ACHN (cell line): ENCODE measurements at regions not wholly inside any gene's neighbourhood (a gene's known extent, or its start where the extent isn't known, plus 50 kb on each side); places are given as distances from the start of the nearest gene placed in this dataset.

Experiments
- DNase-seq: peaks from one replicate; pipeline ENCODE4 v3.0.0-alpha.2; 2015
- in situ Hi-C: cut with HindIII; loops from 2 replicates; pipeline ENCODE4 v1.10.0; 2017; ENCODE audit warnings: low sequenced_read_pairs, low pct_ligation_motif_present, low pct_unique_long_range_greater_than_20kb

DNA sequence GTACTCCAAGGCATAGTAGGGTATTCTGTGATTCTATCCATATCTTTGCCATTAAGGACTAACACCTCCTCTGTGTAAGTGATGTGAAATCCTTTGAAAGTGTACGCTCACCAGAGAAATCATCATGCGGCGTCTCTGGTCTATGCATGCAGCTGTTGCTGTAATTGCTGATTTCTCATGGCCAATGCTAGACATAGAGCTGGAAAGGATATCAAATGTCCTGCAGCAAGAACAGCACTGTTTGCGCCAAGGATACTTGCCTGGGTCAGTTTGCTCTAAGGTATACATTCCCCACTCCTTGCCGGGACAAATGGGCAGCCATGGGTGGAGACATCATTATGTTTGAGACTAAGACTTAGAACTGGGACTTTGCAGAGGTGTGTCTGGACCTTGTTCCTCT, 896.4 kb downstream of the BCL11B start:
- DNase-seq = no peak
- in situ Hi-C loops = no loop called here

DNA sequence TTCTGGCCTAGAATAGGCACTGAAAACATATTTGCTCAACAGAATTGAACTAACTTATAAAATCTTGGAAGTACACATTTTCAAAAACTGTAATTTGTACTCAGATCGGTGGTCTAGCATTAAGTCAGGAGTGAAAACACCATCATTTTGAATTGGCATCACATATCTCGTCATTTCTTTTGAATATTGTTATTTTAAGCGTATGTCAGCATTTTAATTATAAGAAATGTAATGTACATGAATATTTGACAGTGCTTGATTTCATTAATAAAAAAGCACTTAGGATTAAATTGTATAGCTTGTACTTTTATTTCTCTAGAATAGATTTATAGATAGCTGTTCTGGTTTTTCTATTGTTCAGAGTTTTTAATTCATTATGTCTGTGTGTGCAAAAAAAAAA, 892.2 kb downstream of the BCL11B start:
- in situ Hi-C loops = no loop called here
- no peak for DNase-seq

- DNase-seq = no peak
- in situ Hi-C loops = no loop called here
These were observed 889.3 kb downstream of the BCL11B start for GRCh38 chr14:98382662-98383061.

GRCh38 chr14:98385851-98386250, 886.1 kb downstream of the BCL11B start:
- in situ Hi-C loops = no loop called here
- no peak for DNase-seq

- in situ Hi-C loops = no loop called here
- no peak for DNase-seq
These were observed 880.9 kb downstream of the BCL11B start for GRCh38 chr14:98391061-98391460.

DNA sequence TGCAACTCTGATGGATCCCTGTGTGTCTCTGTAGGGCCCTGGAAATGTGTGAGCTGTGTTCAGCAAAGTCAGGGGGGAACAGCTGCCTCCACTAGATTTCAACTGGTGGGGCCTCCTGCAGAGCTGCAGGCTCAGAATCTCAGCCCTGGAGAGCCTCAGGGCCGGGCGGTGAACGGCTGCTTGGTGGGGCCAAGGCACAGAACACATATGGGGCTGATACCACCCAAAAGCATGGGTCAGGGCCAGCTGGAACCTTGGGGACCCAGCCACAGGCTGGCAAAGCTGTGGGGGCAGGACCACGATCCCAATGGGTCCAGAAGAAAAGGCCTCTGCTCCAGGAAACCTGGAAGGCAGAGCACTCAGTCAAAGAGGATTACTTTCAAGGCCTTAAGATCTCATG, 878.5 kb downstream of the BCL11B start:
- no peak for DNase-seq
- in situ Hi-C loops = no loop called here

GRCh38 chr14:98404811-98405210, 867.2 kb downstream of the BCL11B start:
- DNase-seq = no peak
- in situ Hi-C loops = no loop called here

GRCh38 chr14:98408024-98408555, 863.9 kb downstream of the BCL11B start:
- in situ Hi-C loops = no loop called here
- no peak for DNase-seq

DNA sequence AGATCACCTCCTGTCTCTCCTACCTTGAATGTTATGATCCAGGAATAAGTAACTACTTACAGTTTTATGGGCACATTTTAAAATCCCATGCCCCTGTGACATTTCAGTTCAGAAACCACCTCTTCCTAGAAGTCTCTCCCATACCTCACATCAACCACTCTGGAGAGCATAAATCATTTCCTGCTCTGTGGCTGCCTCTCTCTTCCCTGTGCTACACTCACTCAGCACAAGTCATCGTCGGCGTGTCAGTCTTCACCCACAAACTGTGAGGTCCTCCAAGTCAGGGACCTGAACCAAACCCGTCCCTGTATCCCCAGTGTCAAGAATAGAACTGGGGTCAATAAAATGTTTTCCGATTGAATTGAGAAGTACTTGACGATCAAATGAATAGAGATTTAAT, 863.3 kb downstream of the BCL11B start:
- in situ Hi-C loops = no loop called here
- DNase-seq = no peak

GRCh38 chr14:98411154-98411553, 860.8 kb downstream of the BCL11B start:
- no peak for DNase-seq
- in situ Hi-C loops = no loop called here

- DNase-seq = no peak
- in situ Hi-C loops = no loop called here
These were observed 859.6 kb downstream of the BCL11B start for GRCh38 chr14:98412431-98412830.

- in situ Hi-C loops = no loop called here
- DNase-seq = no peak
These were observed 856.2 kb downstream of the BCL11B start for GRCh38 chr14:98415766-98416165.

DNA sequence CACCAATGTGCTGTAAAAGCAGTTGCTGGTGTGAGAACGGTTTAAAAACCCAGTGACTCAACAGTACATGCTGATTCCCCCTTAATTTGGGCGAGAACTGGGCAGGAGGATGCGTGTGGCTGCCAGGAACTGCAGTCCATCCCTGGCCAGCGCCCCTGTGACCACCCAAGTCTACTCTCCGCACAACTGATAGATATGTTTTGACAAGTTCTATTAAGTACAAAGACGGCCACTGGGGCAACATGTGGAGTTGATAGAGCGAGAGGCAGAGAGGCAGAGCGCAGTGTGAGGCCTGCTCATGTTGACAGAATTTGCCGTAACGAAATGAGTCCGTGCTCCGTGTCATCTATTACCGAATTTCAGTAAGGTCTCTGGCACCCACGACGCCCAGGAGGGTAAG, 855.0 kb downstream of the BCL11B start:
- in situ Hi-C loops = no loop called here
- no peak for DNase-seq

DNA sequence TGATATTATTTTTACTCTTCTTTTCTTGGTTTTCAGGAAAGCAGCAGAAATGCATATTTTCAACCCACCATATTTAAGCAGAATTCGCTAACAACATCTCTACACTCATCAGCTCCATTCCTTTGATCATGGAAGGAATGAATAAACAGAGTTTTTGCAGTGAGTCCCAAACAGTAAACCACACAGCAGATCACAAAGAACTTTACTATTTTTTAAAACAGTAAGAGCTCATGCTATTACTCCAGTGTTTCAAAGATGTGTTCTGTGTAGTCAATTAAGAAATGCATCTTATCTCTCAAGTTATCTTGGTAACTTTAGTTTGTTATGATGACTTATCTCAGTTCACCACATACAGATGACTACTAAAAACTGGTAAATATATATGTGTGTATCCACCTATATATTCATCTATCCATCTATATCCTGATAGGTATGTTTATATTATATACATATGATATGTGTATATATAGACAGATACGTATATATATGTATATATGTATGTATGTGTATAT, 843.5 kb downstream of the BCL11B start:
- DNase-seq = no peak

DNA sequence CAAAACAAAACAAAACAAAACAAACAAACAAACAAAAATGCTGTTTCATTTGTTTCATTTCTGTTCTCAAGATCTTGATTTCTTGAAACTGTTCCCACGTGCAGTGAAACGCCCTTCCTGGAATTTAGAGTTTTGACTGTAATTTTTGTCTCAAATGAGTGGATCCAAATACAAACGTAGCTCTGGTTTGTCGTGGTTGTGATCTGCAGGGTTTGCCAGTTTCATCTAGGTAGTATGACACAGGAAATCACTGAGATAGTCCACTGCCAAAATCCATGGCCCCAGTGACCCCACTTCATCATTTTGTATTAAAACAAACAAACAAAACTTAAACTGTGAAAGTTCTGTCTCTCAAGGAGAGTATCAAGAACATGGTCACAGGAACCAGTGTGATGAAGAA, 838.6 kb downstream of the BCL11B start:
- in situ Hi-C loops = no loop called here
- no peak for DNase-seq

More for the DNA sequence above, 843.5 kb downstream of the BCL11B start:
- in situ Hi-C loops = no loop called here

DNA sequence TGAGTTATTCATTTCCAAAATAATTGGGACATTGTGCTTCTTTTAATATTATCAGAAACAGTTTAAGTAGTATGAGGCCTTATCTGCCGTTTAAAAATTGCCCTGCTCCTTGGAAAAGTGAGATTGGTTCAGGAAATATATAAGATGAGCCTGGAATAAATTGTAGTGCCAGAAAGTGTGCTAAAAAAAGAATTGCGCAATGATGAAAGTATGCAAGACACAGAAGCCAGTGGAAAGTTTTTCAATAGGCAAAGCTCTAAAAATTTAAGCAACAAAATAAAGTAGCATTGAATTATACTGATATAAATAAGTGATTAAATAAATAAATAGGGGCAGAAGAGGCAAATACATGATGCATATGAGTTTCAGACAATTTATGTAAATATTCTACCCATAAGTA, 834.9 kb downstream of the BCL11B start:
- no peak for DNase-seq
- in situ Hi-C loops = no loop called here

- DNase-seq = no peak
- in situ Hi-C loops = no loop called here
These were observed 827.9 kb downstream of the BCL11B start for GRCh38 chr14:98444077-98444476.

GRCh38 chr14:98445718-98446117, 826.3 kb downstream of the BCL11B start:
- DNase-seq = no peak
- in situ Hi-C loops = no loop called here

- in situ Hi-C loops = no loop called here
- no peak for DNase-seq
These were observed 825.5 kb downstream of the BCL11B start for GRCh38 chr14:98446508-98446907.

DNA sequence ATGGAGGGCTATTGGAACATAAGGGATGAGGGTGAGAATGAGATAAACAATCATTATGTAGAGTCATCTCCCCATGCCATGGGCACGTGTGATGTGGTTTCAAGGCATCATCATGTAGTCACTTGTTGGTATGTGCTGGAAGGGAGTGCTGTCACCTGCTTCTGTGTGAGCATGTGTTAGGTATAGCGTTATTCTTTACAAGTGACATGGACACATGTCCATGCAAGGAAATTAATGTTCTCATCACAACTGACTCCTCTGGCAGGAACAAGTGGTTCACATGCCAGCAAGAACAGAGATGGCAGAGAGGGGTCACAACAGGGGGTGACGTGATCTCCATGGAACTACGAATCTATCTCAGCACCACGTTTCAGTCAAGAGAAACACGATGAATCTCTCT, 815.8 kb downstream of the BCL11B start:
- in situ Hi-C loops = no loop called here
- no peak for DNase-seq

DNA sequence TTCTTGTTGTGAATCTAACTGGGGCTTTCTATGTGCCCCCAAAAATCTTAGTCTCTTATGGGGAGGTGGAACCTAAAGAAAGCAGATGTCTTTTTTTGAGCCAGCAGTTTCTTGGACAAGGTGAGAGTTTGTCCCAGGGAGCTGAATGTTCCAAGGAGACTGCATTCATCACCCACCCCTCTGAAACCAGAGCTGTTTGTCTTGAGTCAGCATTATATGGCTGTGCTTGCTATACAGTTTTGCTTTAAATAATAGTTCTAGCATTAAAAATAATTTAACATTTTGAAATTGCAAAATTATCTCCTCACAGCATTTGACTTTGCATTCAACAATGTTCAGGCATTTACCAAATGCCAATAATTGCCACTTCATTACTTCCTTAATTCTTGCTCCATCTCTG, 813.3 kb downstream of the BCL11B start:
- in situ Hi-C loops = no loop called here
- DNase-seq = no peak
